Gastroesophageal sphincter (tissue), 3 donors: ENCODE measurements at regions not wholly inside any gene's neighbourhood (a gene's known extent, or its start where the extent isn't known, plus 50 kb on each side); places are given as distances from the start of the nearest gene placed in this dataset.

Source experiments
- POLR2A ChIP-seq, 2 donors: fragments of 450-650 bp; IDR thresholded peaks; one replicate each; pipeline ENCODE4 v1.6.1; 2017; ENCODE audit warnings: antibody characterized with exemption in 2 of 2, mild to moderate bottlenecking in 2 of 2, moderate library complexity in 1 of 2
- TF ChIP-seq, protein P1 (sequence below), 4 experiments: fragments of 200-600 bp in 2 of 4; fragments of 450-650 bp in 2 of 4; sonication (generic) in 1 of 4; IDR thresholded peaks; one replicate each; pipeline ENCODE4 v1.5.1; 2017 to 2019; ENCODE audit warnings: antibody characterized with exemption in 4 of 4, mild to moderate bottlenecking in 2 of 4, moderate library complexity in 2 of 4

DNA sequence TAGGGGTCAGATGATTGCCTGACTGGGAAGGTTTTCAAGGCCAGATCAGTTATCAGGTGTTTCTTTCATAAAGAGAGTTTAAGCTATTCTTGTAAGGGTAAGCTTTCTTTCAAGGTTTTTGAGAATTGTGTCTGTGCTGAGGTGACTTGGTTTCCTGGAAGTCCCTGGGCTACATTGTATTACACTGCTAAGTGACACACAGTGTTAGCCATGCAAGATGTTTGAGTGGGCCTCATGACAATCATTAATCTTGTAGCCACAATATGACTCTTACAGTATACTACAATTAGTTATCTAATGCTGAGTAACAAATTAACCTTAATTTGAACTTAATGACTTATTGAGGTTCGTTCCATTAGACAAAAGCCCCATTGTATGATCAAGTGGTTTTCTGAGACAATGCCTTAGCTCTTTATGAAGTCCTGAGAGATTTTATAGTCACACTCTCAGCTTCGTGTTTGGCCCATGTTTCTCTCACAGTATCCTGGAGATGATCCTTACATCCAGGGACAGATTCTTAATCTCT is 186.7 kb downstream of the RPS12 start:
- TF ChIP-seq, protein P1, sequence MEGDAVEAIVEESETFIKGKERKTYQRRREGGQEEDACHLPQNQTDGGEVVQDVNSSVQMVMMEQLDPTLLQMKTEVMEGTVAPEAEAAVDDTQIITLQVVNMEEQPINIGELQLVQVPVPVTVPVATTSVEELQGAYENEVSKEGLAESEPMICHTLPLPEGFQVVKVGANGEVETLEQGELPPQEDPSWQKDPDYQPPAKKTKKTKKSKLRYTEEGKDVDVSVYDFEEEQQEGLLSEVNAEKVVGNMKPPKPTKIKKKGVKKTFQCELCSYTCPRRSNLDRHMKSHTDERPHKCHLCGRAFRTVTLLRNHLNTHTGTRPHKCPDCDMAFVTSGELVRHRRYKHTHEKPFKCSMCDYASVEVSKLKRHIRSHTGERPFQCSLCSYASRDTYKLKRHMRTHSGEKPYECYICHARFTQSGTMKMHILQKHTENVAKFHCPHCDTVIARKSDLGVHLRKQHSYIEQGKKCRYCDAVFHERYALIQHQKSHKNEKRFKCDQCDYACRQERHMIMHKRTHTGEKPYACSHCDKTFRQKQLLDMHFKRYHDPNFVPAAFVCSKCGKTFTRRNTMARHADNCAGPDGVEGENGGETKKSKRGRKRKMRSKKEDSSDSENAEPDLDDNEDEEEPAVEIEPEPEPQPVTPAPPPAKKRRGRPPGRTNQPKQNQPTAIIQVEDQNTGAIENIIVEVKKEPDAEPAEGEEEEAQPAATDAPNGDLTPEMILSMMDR (IDR thresholded peaks at IDR 0.05) = no peak
- TF ChIP-seq POLR2A (IDR thresholded peaks at IDR 0.05) = no peak
